ENCODE measurements at regions not wholly inside any gene's neighbourhood (a gene's known extent, or its start where the extent isn't known, plus 50 kb on each side); places are given as distances from the start of the nearest gene placed in this dataset.

- 20% methylated on average over 2 of the region's 2 CpGs for WGBS (ENCODE audit: low lambda C conversion rate)
- Histone ChIP-seq H3K79me2 (ENCODE audit: insufficient read depth) (no peaks in the 10 kb centered on the region), H3K4me2 (no peak overlapping the region), H3K4me1 (ENCODE audit: control insufficient read depth in 1 of 2, insufficient read depth in 2 of 2, low read depth in 1 of 2, low read length in 1 of 2) (no peaks in the 10 kb centered on the region), H3K9ac (no peak overlapping the region), H2AFZ (ENCODE audit: low read depth) (no peak overlapping the region), H3K9me3 (no peaks in the 10 kb centered on the region), H3K9me2 (no peaks in the 10 kb centered on the region), H3K4me3 (ENCODE audit: low read depth in 2 of 2, low read length in 1 of 2) (no peak overlapping the region), H3K36me3 (replicated peaks in 1 of 2; ENCODE audit: control insufficient read depth in 1 of 2, insufficient read depth in 2 of 2, low read length in 1 of 2) (no peaks in the 10 kb centered on the region), H3K27me3 (ENCODE audit: insufficient read depth) (no peaks in the 10 kb centered on the region), H4K20me1 (ENCODE audit: insufficient read depth) (no peaks in the 10 kb centered on the region), H3F3A (replicated peaks; ENCODE audit: insufficient read depth) (no peaks in the 10 kb centered on the region), H3K27ac (ENCODE audit: low read depth in 2 of 2, low read length in 1 of 2) (no peak overlapping the region)
- TF ChIP-seq GATA2 (CRISPR knock-in tag; IDR thresholded peaks at IDR 0.05) (no peak), GABPA (IDR thresholded peaks at IDR 0.05; ENCODE audit: low read depth) (no peak)
- ChIA-PET POLR2A (no interaction called here), CTCF (no interaction called here)
- no peak for DNase-seq
These were observed 383.6 kb downstream of the PIK3C3 start for GRCh38 chr18:42338683-42339082.

- 50% methylated on average over 4 of the region's 4 CpGs for WGBS (ENCODE audit: low lambda C conversion rate)
- Histone ChIP-seq H3K4me1 (ENCODE audit: control insufficient read depth in 1 of 2, insufficient read depth in 2 of 2, low read depth in 1 of 2, low read length in 1 of 2) (no peaks in the 10 kb centered on the region), H3K4me2 (no peak overlapping the region), H3K27me3 (ENCODE audit: insufficient read depth) (no peaks in the 10 kb centered on the region), H3K9ac (no peak overlapping the region), H3K9me3 (no peaks in the 10 kb centered on the region), H3K79me2 (ENCODE audit: insufficient read depth) (no peaks in the 10 kb centered on the region), H3K9me2 (no peaks in the 10 kb centered on the region), H3F3A (replicated peaks; ENCODE audit: insufficient read depth) (no peaks in the 10 kb centered on the region), H3K4me3 (ENCODE audit: low read depth in 2 of 2, low read length in 1 of 2) (no peak overlapping the region), H3K27ac (ENCODE audit: low read depth in 2 of 2, low read length in 1 of 2) (no peak overlapping the region), H4K20me1 (ENCODE audit: insufficient read depth) (no peaks in the 10 kb centered on the region), H2AFZ (ENCODE audit: low read depth) (no peak overlapping the region), H3K36me3 (replicated peaks in 1 of 2; ENCODE audit: control insufficient read depth in 1 of 2, insufficient read depth in 2 of 2, low read length in 1 of 2) (no peaks in the 10 kb centered on the region)
- no peak for DNase-seq
- POLR2A ChIA-PET, result no interaction called here
- CTCF ChIA-PET, result no interaction called here
- TF ChIP-seq GABPA (IDR thresholded peaks at IDR 0.05; ENCODE audit: low read depth) (no peak), FOXJ3 (CRISPR knock-in tag; IDR thresholded peaks at IDR 0.05) (no peak), RFX5 (IDR thresholded peaks at IDR 0.05; ENCODE audit: low read length) (no peak), IRF3 (IDR thresholded peaks at IDR 0.05; ENCODE audit: low read depth, low read length) (no peak), SMC3 (IDR thresholded peaks at IDR 0.05; ENCODE audit: low read depth, low read length) (no peak), MAX (IDR thresholded peaks at IDR 0.05; ENCODE audit: low read depth) (no peak), POLR2AphosphoS5 (IDR thresholded peaks at IDR 0.05; ENCODE audit: low read depth, low read length) (no peak), MEF2A (IDR thresholded peaks at IDR 0.05; ENCODE audit: borderline replicate concordance, low read depth) (no peak), JUND (IDR thresholded peaks at IDR 0.05) (no peak), TCF12 (IDR thresholded peaks at IDR 0.05) (no peak), USF2 (IDR thresholded peaks at IDR 0.05; ENCODE audit: borderline replicate concordance, low read depth, low read length) (no peak), USF1 (IDR thresholded peaks at IDR 0.05; ENCODE audit: borderline replicate concordance, low read depth) (no peak)
These were observed 384.3 kb downstream of the PIK3C3 start for GRCh38 chr18:42339372-42339771.
